GM12872 (cell line): ENCODE measurements at regions not wholly inside any gene's neighbourhood (a gene's known extent, or its start where the extent isn't known, plus 50 kb on each side); places are given as distances from the start of the nearest gene placed in this dataset.

Experiments used
- CTCF ChIP-seq: IDR thresholded peaks from 3 replicates; pipeline ENCODE4 v1.5.1; 2011; ENCODE audit warnings: low read depth, mild to moderate bottlenecking, low read length, moderate library complexity; ENCODE audit not compliant: insufficient read depth

GRCh38 chr16:64580558-64580957 lies 541.3 kb downstream of the CDH11 start:
- TF ChIP-seq CTCF, result no peak

- no peak for TF ChIP-seq CTCF
Observed at GRCh38 chr16:64579712-64580111, 542.2 kb downstream of the CDH11 start.

GRCh38 chr16:64545768-64546167 lies 576.1 kb downstream of the CDH11 start:
- TF ChIP-seq CTCF, result no peak

- no peak for TF ChIP-seq CTCF
Observed at GRCh38 chr16:64544859-64545258, 577.0 kb downstream of the CDH11 start.

GRCh38 chr16:64543441-64543840 lies 578.4 kb downstream of the CDH11 start:
- TF ChIP-seq CTCF, result no peak

GRCh38 chr16:64543031-64543430 lies 578.8 kb downstream of the CDH11 start:
- TF ChIP-seq CTCF, result no peak

GRCh38 chr16:64542152-64542551 lies 579.7 kb downstream of the CDH11 start:
- TF ChIP-seq CTCF, result no peak

GRCh38 chr16:64541621-64542020 lies 580.2 kb downstream of the CDH11 start:
- TF ChIP-seq CTCF, result no peak
